OCI-M1 (cell line): ENCODE measurements at regions not wholly inside any gene's neighbourhood (a gene's known extent, or its start where the extent isn't known, plus 50 kb on each side); places are given as distances from the start of the nearest gene placed in this dataset.

Experiments used
- DNase-seq: peaks from one replicate; lab custom pipeline; 2025; lab: John Stamatoyannopoulos, UW

GRCh38 chr3:459311-459670 is 262.7 kb downstream of the CHL1 start:
- no peak for DNase-seq

DNA sequence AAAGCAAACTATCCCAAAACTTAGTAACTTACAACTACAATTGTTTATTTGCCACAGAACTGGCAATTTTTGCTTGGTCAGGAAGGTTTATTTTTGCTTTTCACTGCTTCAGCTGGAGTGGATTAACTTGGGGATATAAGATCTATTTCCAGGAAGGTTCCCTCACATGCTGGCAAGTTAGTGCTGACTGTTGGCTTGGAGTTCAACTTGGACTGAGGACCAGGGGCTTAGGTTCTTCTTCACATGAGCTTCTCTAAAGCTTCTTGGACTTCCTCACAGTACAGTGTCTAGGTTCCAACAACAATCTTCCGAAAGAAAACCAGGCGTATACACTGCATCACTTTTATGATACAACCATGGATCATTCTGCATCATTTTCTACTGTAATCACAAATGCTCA is 264.4 kb downstream of the CHL1 start:
- DNase-seq = no peak

DNA sequence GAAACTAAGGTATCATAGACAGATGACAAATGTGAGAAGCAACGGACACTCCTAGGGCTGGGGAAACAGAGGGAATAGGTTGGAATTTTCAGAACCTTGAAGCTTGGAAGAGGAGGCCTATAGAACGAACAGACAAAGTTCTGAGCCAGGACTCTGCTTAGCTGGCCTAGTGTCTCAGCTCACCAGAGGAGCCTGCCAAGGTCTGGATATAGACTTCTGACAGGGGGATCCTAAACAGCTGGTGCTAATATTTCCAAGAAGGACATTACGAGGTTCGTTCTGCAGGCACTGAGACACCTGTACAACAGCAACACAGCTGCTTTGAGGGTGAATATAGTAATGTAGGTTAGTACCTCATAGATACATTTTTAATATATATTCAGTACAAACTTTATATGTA is 266.3 kb downstream of the CHL1 start:
- DNase-seq = no peak

GRCh38 chr3:463252-464192 is 267.0 kb downstream of the CHL1 start:
- no peak for DNase-seq

GRCh38 chr3:464255-464654 is 267.7 kb downstream of the CHL1 start:
- DNase-seq = no peak

GRCh38 chr3:468172-468571 is 271.6 kb downstream of the CHL1 start:
- DNase-seq = peak; percentile 71

GRCh38 chr3:473033-473800 is 276.7 kb downstream of the CHL1 start:
- DNase-seq = no peak

- peak; percentile 44 for DNase-seq
Observed at GRCh38 chr3:474828-475227, 278.3 kb downstream of the CHL1 start.

DNA sequence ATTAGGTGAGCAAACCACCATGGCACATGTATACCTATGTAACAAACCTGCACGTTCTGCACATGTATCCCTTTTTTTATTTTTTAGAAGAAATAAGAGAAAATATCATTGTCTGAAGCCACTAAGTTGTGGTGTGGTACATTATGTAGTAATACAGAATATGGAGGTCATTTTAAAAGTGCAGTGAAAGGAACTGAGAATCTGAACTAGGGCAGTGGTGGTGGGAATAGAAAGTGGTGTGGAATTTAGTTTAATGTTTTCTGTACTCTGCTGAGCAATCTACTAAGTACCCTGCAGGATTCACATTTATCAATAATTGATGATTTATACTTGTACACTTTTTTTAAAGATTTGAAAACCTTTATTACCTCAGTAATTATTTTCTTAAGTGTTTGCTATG is 283.5 kb downstream of the CHL1 start:
- DNase-seq = no peak

DNA sequence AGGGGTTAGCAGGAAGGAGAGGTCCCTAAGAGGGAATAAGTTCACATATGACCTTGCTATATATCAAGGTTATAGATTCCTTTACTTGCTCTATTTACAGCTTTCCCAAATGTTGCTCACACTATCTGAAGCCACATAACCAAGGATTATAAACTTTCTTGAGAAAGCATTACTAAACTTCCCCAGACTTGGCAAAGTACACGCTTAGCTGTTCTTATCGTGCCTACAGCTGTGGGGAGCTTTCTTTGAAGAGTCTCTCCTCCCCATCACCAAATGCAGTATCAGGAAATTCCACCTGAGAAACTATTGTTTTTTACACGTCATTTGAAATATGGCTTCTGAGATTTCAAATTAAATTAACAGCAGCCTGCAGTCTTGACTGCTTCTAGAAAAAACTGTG is 284.5 kb downstream of the CHL1 start:
- peak; percentile 85 for DNase-seq

DNA sequence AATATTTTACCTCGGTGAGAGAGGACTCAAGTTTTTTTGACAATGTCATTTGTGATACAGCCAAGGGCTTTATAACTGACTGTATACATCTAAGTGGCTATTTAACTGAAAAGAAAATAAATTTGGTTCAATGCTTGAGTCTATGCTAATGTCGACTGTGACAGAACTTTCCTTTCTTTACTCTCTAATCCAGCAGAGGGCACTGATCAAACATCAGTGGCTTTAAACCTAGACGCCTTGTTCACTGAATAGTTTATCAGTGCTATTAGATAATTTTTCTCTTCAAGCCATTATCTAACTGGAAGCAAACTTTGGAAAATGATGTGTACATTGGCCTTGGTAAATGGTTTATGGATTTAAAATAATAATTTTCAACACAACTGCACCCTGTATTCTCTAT is 285.1 kb downstream of the CHL1 start:
- DNase-seq = peak; percentile 79

DNA sequence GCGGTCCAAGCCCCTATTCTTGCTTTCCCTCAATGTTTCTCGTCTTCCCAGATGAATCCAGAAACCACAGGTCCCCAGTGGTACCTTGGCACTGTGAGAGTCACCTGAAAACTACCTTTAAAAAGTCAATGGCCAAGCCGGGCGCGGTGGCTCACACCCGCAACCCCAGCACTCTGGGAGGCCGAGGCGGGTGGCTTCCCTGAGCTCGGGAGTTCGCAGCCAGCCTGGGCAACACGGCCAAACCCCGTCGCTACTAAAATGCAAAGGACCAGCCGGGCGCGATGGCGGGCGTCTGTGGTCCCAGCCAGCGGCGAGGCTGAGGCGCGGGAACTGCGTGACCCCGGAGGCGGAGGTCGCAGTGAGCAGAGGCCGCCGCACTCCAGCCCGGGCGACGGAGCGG is 285.9 kb downstream of the CHL1 start:
- no peak for DNase-seq

DNA sequence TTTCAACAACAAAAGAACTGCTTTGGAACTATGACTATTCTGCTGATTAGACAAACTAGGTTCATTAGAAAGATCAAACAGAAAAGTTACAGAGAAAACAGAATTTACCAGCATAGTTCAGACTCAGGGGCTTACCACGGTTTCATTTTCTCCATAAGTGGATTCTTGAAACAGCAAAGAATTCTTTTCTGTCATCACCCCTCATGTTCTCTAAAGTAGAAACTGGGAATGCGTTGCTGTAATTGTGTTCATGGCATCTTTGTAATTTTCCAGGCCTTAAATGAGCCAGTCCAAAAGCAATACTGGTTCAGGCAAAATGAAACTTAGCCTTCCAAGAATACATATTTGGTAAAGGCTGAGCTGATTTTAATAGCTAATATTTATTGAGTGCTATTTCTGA is 287.8 kb downstream of the CHL1 start:
- no peak for DNase-seq

DNA sequence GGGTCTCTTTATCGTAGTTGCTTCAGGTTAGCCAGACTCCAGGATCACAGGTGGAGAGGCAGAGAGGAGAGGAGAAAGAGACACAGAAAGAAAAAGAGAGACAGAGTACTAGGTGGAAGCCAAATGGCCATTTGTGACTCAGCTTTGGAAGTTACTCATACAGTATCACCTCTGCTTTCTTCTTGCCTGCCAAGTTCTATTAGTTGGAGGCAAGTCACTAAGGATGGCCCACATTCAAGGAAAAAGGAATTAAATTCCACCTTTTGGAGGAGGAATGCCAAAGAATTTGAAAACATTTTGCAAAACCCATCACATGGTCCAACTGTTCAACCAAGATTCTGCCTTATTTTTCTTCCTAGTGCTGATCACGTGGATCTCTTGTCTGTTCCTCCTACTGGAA is 291.1 kb downstream of the CHL1 start:
- DNase-seq = no peak

- DNase-seq = peak; percentile 88
Observed at GRCh38 chr3:492586-493316, 296.2 kb downstream of the CHL1 start.

DNA sequence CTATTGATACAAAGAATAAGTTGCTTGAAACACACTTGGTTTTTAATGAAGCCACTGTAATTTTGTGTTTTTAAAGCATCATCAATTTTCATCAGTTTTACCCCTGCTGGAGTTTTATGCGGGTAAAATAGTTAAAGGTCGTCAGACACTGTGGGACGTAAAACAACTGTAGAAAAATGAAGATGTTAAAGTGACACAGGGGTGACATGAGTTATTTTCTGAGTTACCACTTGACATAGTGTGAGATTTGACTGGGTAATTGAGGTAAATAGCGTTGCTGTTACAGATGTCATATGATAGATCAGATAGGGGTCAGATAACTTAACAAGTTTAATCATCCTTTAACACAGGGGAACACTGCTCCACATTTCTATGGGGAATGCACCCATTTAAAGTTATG is 297.6 kb downstream of the CHL1 start:
- no peak for DNase-seq

DNA sequence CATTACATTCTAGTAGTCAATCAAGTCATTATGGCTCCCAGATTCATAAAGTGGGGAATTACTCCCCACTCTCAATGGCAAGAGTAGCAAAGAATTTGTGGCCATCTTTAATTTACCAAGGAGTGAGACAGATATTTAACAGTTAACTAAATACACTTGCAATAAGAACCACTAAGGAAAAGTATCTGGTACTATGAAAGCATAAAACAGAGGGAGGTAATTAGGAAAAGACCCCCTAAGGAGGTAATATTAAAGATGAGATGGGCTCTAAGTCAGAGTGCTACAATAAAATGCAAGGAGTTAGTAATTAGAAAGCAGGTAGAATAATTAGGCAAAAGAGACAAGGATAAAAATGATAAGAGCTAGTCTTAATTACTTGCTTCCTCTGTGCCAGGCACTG is 301.9 kb downstream of the CHL1 start:
- DNase-seq = no peak

DNA sequence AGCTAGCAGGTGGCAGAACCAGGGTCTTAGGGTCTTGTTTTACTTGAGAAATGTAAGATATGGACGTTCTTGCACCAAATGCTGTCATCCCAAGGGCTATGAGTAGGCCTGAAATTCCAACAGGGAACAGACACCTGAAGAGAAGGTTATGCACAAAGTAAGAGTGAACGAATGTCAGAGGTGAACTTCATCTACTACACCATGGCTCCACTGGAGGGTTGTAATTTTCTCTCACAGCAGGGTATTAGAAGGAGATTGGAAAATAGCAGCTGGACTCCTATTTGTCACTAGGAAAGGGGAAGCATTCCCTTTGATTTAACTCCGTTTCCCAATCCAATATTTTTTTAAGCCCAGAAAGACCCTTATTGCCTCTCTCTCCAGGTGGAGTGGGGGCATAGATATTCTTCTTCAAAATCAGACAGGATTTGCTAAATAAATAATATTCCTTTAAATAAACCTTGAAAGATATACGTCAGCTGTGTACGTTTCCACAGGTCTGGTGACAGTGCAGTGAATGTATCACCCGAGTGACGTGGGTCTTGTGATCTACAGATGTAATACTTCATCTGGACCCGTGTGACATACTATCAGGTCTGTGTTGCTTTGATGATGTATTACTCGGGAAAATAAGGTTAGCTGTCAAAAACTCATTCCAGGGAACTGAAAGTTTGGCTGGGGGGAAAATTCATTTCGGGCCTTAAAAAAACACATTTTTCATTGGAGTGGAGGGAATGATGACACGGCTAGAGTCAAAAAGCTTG is 302.6 kb downstream of the CHL1 start:
- DNase-seq = no peak

- no peak for DNase-seq
Observed at GRCh38 chr3:502486-502885, 305.9 kb downstream of the CHL1 start.

DNA sequence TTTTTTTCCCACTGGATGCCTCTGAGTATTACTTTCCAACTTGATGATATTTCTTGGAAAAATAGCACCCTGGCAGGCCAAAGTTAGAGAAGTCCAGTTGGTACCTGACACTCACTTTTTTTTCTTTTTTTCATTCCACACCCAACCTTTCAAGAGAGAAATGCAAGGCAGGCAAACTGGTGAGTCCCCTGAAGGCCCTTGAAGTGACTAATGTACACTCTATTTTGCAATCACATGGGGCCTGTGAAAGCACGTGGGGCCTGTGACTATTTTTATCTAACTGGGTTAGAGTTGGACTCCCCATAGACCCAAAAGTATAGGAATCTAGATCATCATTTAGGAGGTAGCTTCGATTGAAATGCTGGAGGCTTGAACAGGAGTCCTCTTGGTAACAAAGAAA is 316.7 kb downstream of the CHL1 start:
- DNase-seq = peak; percentile 72

DNA sequence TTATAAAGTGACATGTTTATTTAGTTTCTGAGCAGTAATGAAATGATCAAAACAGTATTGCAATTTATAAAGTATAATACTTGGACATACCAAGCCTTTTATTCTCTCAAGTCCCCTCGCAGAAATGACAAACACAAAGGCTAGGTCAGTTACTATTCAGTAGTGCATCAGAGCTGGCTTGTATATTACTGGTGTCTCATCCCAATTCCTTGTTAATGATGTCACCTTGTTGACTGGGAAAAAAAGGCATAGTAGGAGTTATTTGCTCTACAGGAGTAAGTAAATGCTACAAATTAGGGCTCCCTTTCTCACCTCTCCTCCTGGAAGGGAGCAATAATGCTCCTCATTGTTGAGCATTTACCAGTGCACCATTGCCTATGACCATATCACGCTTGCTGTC is 317.6 kb downstream of the CHL1 start:
- no peak for DNase-seq

GRCh38 chr3:519026-519425 is 322.5 kb downstream of the CHL1 start:
- no peak for DNase-seq
